HepG2 (cell line): ENCODE measurements at regions not wholly inside any gene's neighbourhood (a gene's known extent, or its start where the extent isn't known, plus 50 kb on each side); places are given as distances from the start of the nearest gene placed in this dataset.

ENCODE experiments used
- CC2D1A ChIP-seq: sonication (generic); formaldehyde crosslinking; IDR thresholded peaks from 2 replicates; pipeline ENCODE4 v1.8.1; 2023; ENCODE audit warnings: mild to moderate bottlenecking, missing genetic modification reagents
- CERS6 ChIP-seq: sonication (generic); formaldehyde crosslinking; IDR thresholded peaks from 2 replicates; pipeline ENCODE4 v1.5.0; 2020; ENCODE audit warnings: missing genetic modification reagents
- EP300 ChIP-seq, 3 experiments: sonication (generic) in 1 of 3; formaldehyde crosslinking in 1 of 3; IDR thresholded peaks; 2 replicates each; pipeline versions ENCODE4 v1.5.1 to v1.6.1; 2011 to 2020; ENCODE audit warnings: low read depth in 2 of 3, low read length in 2 of 3, borderline replicate concordance in 1 of 3, improper control_type of control experiment in 1 of 3, mild to moderate bottlenecking in 1 of 3, missing genetic modification reagents in 1 of 3, moderate library complexity in 1 of 3
- ETV5 ChIP-seq: IDR thresholded peaks from 2 replicates; pipeline ENCODE4 v1.6.1; 2018; ENCODE audit warnings: missing biosample characterization, missing genetic modification reagents, inconsistent platforms, borderline replicate concordance
- FLYWCH1 ChIP-seq: sonication (generic); formaldehyde crosslinking; IDR thresholded peaks from 2 replicates; pipeline ENCODE4 v1.8.1; 2023; ENCODE audit warnings: mild to moderate bottlenecking, missing genetic modification reagents
- FOXK2 ChIP-seq: fragments of 450-650 bp; IDR thresholded peaks from 2 replicates; pipeline ENCODE4 v1.6.1; 2016
- FOXO1 ChIP-seq: sonication (generic); formaldehyde crosslinking; IDR thresholded peaks from 2 replicates; pipeline ENCODE4 v1.4.0; 2020; ENCODE audit warnings: missing genetic modification reagents
- HOXA7 ChIP-seq: sonication (generic); formaldehyde crosslinking; IDR thresholded peaks from 2 replicates; pipeline ENCODE4 v1.8.1; 2022; ENCODE audit warnings: mild to moderate bottlenecking, missing genetic modification reagents, moderate library complexity
- IKZF1 ChIP-seq: fragments of 450-650 bp; IDR thresholded peaks from 2 replicates; pipeline ENCODE4 v1.7.1; 2016
- KAT2B ChIP-seq: fragments of 150-350 bp; IDR thresholded peaks from 2 replicates; pipeline ENCODE4 v1.6.1; 2014; ENCODE audit warnings: low read depth, low read length, borderline replicate concordance
- LCORL ChIP-seq, 2 experiments: fragments of 450-650 bp in 1 of 2; sonication (generic) in 1 of 2; formaldehyde crosslinking in 1 of 2; IDR thresholded peaks; 2 replicates each; pipeline versions ENCODE4 v1.5.0 to v1.6.1; 2017 to 2020; ENCODE audit warnings: antibody characterized with exemption in 1 of 2, missing genetic modification reagents in 1 of 2
- MAFF ChIP-seq: IDR thresholded peaks from 2 replicates; pipeline ENCODE4 v1.6.1; 2011; ENCODE audit warnings: low read depth, low read length, improper control_type of control experiment
- MAFK ChIP-seq, 2 experiments: IDR thresholded peaks in 1 of 2; conservative IDR thresholded peaks in 1 of 2; 2 replicates each; pipeline ENCODE4 v1.6.1; 2011; ENCODE audit warnings: improper control_type of control experiment in 2 of 2, low read length in 2 of 2
- MBNL3 ChIP-seq: fragments of 250-450 bp; sonication (Bioruptor Pico); conservative IDR thresholded peaks from 2 replicates; pipeline ENCODE4 v1.8.0; 2022; ENCODE audit warnings: mild to moderate bottlenecking, inconsistent platforms
- NCOA2 ChIP-seq: sonication (generic); formaldehyde crosslinking; IDR thresholded peaks from 2 replicates; pipeline ENCODE4 v1.8.0; 2022; ENCODE audit warnings: inconsistent platforms
- SKIL ChIP-seq: sonication (generic); formaldehyde crosslinking; IDR thresholded peaks from 2 replicates; pipeline ENCODE4 v1.8.0; 2022; ENCODE audit warnings: missing genetic modification reagents, mild to moderate bottlenecking, moderate library complexity, borderline replicate concordance
- SNAI1 ChIP-seq: sonication (generic); formaldehyde crosslinking; IDR thresholded peaks from 2 replicates; pipeline ENCODE4 v1.5.0; 2020; ENCODE audit warnings: mild to moderate bottlenecking, missing genetic modification reagents, borderline replicate concordance
- SP2 ChIP-seq: sonication (generic); formaldehyde crosslinking; IDR thresholded peaks from 2 replicates; pipeline ENCODE4 v1.5.1; 2020; ENCODE audit warnings: mild to moderate bottlenecking, missing genetic modification reagents
- ZFP91 ChIP-seq: sonication (generic); formaldehyde crosslinking; IDR thresholded peaks from 2 replicates; pipeline ENCODE4 v1.9.0; 2022; ENCODE audit warnings: missing genetic modification reagents, mild to moderate bottlenecking, borderline replicate concordance
- ZFY ChIP-seq: sonication (generic); formaldehyde crosslinking; IDR thresholded peaks from 2 replicates; pipeline ENCODE4 v1.4.0; 2020; ENCODE audit warnings: missing genetic modification reagents
- ZNF552 ChIP-seq: sonication (generic); formaldehyde crosslinking; IDR thresholded peaks from 2 replicates; pipeline ENCODE4 v1.9.0; 2022; ENCODE audit warnings: missing genetic modification reagents, mild to moderate bottlenecking, borderline replicate concordance
- ZNF597 ChIP-seq: sonication (generic); formaldehyde crosslinking; IDR thresholded peaks from 2 replicates; pipeline ENCODE4 v1.5.0; 2020; ENCODE audit warnings: missing genetic modification reagents
- ZNF616 ChIP-seq: sonication (generic); formaldehyde crosslinking; IDR thresholded peaks from 2 replicates; pipeline ENCODE4 v1.5.0; 2020; ENCODE audit warnings: low read depth, mild to moderate bottlenecking, missing genetic modification reagents
- ZNF629 ChIP-seq: sonication (generic); formaldehyde crosslinking; conservative IDR thresholded peaks from 2 replicates; pipeline ENCODE4 v1.5.0; 2020; ENCODE audit warnings: missing genetic modification reagents

GRCh38 chr20:47417245-47418068, 61.0 kb upstream of the ZMYND8 start (continued):
- no peak for TF ChIP-seq ZNF552
- no peak for TF ChIP-seq ZFY (CRISPR knock-in tag)
- no peak; the same call in 1 of the 2 replicates for TF ChIP-seq ETV5 (CRISPR knock-in tag)
- TF ChIP-seq MBNL3: no peak
- 0 out of 2 replicates have a peak, but pooled peaks have one; percentile 50 for TF ChIP-seq NCOA2 (CRISPR knock-in tag)
- 0 out of 2 replicates have a peak, but pooled peaks have one; percentile 37 for TF ChIP-seq ZNF616
- no peak for TF ChIP-seq LCORL (IDR thresholded peaks at IDR 0.05)
- no peak; the same call in 1 of the 2 replicates for TF ChIP-seq LCORL (CRISPR knock-in tag; IDR thresholded peaks at IDR 0.05)
- TF ChIP-seq ZNF597 (CRISPR knock-in tag): no peak
- TF ChIP-seq KAT2B: no peak
- 0 out of 2 replicates have a peak, but pooled peaks have one; percentile 12 for TF ChIP-seq SNAI1 (CRISPR knock-in tag)
- TF ChIP-seq ZNF629: peak; percentile 87
- no peak; the same call in 1 of the 2 replicates for TF ChIP-seq ZFP91
- TF ChIP-seq FOXO1: peak; percentile 67
- no peak for TF ChIP-seq FLYWCH1 (CRISPR knock-in tag)
- TF ChIP-seq SKIL (CRISPR knock-in tag): no peak
- no peak for TF ChIP-seq HOXA7 (CRISPR knock-in tag)
- TF ChIP-seq EP300 (IDR thresholded peaks at IDR 0.05; ENCODE audit: low read depth in 2 of 2, low read length in 2 of 2): peak in 1 of 2 experiments; percentile 84; a peak in 3 of 4 replicates
- 0 out of 2 replicates have a peak, but pooled peaks have one; percentile 33 for TF ChIP-seq EP300 (CRISPR knock-in tag; IDR thresholded peaks at IDR 0.05; ENCODE audit: borderline replicate concordance)
- no peak for TF ChIP-seq CERS6 (CRISPR knock-in tag)
- no peak for TF ChIP-seq FOXK2
- TF ChIP-seq IKZF1: no peak
- no peak for TF ChIP-seq SP2 (CRISPR knock-in tag)
- no peak for TF ChIP-seq MAFK (conservative IDR thresholded peaks at IDR 0.05 in 1 of 2, IDR thresholded peaks at IDR 0.05 in 1 of 2; ENCODE audit: low read length in 2 of 2)
- no peak for TF ChIP-seq CC2D1A (CRISPR knock-in tag)
- TF ChIP-seq MAFF: no peak
